ENCODE measurements at regions not wholly inside any gene's neighbourhood (a gene's known extent, or its start where the extent isn't known, plus 50 kb on each side); places are given as distances from the start of the nearest gene placed in this dataset.

- CTCF ChIA-PET, result no interaction called here
- H3K9me3 ChIP-seq (ENCODE audit: low read length), result no peaks in the 10 kb centered on the region
- DNase-seq (no peak), ATAC-seq (no peak)
- no peak overlapping the region for H2AFZ ChIP-seq (ENCODE audit: low read length)
- TF ChIP-seq EZH2phosphoT487 (IDR thresholded peaks at IDR 0.05; ENCODE audit: borderline replicate concordance, low read length) (no peak), CTCF (conservative IDR thresholded peaks at IDR 0.05; ENCODE audit: low read depth, low read length) (no peak), EZH2 (IDR thresholded peaks at IDR 0.05; ENCODE audit: low read length, unreplicated experiment) (no peak)
- H3K9ac ChIP-seq (ENCODE audit: low read length), result no peak overlapping the region
- H3K4me2 ChIP-seq (ENCODE audit: low read length), result no peak overlapping the region
- no peaks in the 10 kb centered on the region for H3K9me2 ChIP-seq (replicated peaks; ENCODE audit: low read length)
- no peaks in the 10 kb centered on the region for H3K27me3 ChIP-seq (ENCODE audit: low read length)
- H3K79me2 ChIP-seq (ENCODE audit: low read length), result no peaks in the 10 kb centered on the region
- H3K4me1 ChIP-seq (ENCODE audit: insufficient read depth, low read length), result no peaks in the 10 kb centered on the region
- no peaks in the 10 kb centered on the region for H4K20me1 ChIP-seq (ENCODE audit: low read length)
- H3K4me3 ChIP-seq (ENCODE audit: low read length), result no peak overlapping the region
- no TSS peak for BruUV-seq (replicated peaks)
- POLR2A ChIA-PET (ENCODE audit: unreplicated experiment), result no interaction called here
- H3K36me3 ChIP-seq (ENCODE audit: low read depth, low read length), result no peaks in the 10 kb centered on the region
- intact Hi-C loops (cut with micrococcal nuclease), result no loop called here
- no peaks in the 10 kb centered on the region for H3F3A ChIP-seq (ENCODE audit: low read length, unreplicated experiment)
- H3K27ac ChIP-seq (ENCODE audit: low read length), result no peak overlapping the region
Observed at GRCh38 chr5:52453176-52453575, 334.5 kb upstream of the ITGA1 start.

DNA sequence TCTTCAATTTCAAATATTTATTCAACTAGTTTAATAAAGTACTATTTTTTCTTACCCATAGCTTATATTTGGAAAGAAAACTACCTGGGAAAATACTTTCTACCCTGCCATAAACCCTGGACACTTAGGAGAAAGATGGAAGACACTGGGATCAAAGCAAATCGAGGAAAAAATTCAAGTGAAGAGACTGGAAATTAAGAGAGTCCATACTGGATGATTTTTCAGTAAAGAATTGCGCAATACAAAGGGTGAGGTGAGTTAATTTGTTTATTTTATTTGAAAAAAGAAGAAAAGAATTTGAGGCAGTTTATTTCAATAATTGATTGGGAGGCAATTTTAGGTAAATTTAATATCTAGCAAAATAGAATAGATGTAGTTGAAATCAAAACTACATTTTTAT lies 331.8 kb upstream of the ITGA1 start:
- H3K79me2 ChIP-seq (ENCODE audit: low read length), result no peaks in the 10 kb centered on the region
- POLR2A ChIA-PET (ENCODE audit: unreplicated experiment), result no interaction called here
- no peak overlapping the region for H3K27ac ChIP-seq (ENCODE audit: low read length)
- H4K20me1 ChIP-seq (ENCODE audit: low read length), result no peaks in the 10 kb centered on the region
- TF ChIP-seq CTCF (conservative IDR thresholded peaks at IDR 0.05; ENCODE audit: low read depth, low read length) (no peak), EZH2 (IDR thresholded peaks at IDR 0.05; ENCODE audit: low read length, unreplicated experiment) (no peak), EZH2phosphoT487 (IDR thresholded peaks at IDR 0.05; ENCODE audit: borderline replicate concordance, low read length) (no peak)
- no peak overlapping the region for H3K9ac ChIP-seq (ENCODE audit: low read length)
- H2AFZ ChIP-seq (ENCODE audit: low read length), result no peak overlapping the region
- no peak overlapping the region for H3K4me2 ChIP-seq (ENCODE audit: low read length)
- no peaks in the 10 kb centered on the region for H3F3A ChIP-seq (ENCODE audit: low read length, unreplicated experiment)
- BruUV-seq (replicated peaks), result no TSS peak
- no peaks in the 10 kb centered on the region for H3K9me2 ChIP-seq (replicated peaks; ENCODE audit: low read length)
- H3K36me3 ChIP-seq (ENCODE audit: low read depth, low read length), result no peaks in the 10 kb centered on the region
- intact Hi-C loops (cut with micrococcal nuclease), result no loop called here
- H3K27me3 ChIP-seq (ENCODE audit: low read length), result no peaks in the 10 kb centered on the region
- H3K4me1 ChIP-seq (ENCODE audit: insufficient read depth, low read length), result no peaks in the 10 kb centered on the region
- no peaks in the 10 kb centered on the region for H3K9me3 ChIP-seq (ENCODE audit: low read length)
- no peak for DNase-seq
- H3K4me3 ChIP-seq (ENCODE audit: low read length), result no peak overlapping the region
- CTCF ChIA-PET, result no interaction called here
- ATAC-seq, result no peak

GRCh38 chr5:52457810-52458209 lies 329.9 kb upstream of the ITGA1 start:
- no peak for TF ChIP-seq EZH2 (IDR thresholded peaks at IDR 0.05; ENCODE audit: low read length, unreplicated experiment)
- TF ChIP-seq EZH2phosphoT487 (IDR thresholded peaks at IDR 0.05; ENCODE audit: borderline replicate concordance, low read length), result no peak
- no peak for TF ChIP-seq CTCF (conservative IDR thresholded peaks at IDR 0.05; ENCODE audit: low read depth, low read length)

More at GRCh38 chr5:52457810-52458209, 329.9 kb upstream of the ITGA1 start:
- H3K9me3 ChIP-seq (ENCODE audit: low read length), result no peaks in the 10 kb centered on the region
- no peak overlapping the region for H3K9ac ChIP-seq (ENCODE audit: low read length)
- H3K9me2 ChIP-seq (replicated peaks; ENCODE audit: low read length), result no peaks in the 10 kb centered on the region
- H3F3A ChIP-seq (ENCODE audit: low read length, unreplicated experiment), result no peaks in the 10 kb centered on the region
- H3K4me2 ChIP-seq (ENCODE audit: low read length), result no peak overlapping the region
- H3K79me2 ChIP-seq (ENCODE audit: low read length), result no peaks in the 10 kb centered on the region
- no TSS peak for BruUV-seq (replicated peaks)
- no peak overlapping the region for H2AFZ ChIP-seq (ENCODE audit: low read length)
- no peaks in the 10 kb centered on the region for H3K36me3 ChIP-seq (ENCODE audit: low read depth, low read length)
- ChIA-PET CTCF (no interaction called here), POLR2A (ENCODE audit: unreplicated experiment) (no interaction called here)
- no peak for DNase-seq
- no peaks in the 10 kb centered on the region for H3K27me3 ChIP-seq (ENCODE audit: low read length)
- H4K20me1 ChIP-seq (ENCODE audit: low read length), result no peaks in the 10 kb centered on the region
- H3K4me3 ChIP-seq (ENCODE audit: low read length), result no peak overlapping the region
- H3K4me1 ChIP-seq (ENCODE audit: insufficient read depth, low read length), result no peaks in the 10 kb centered on the region
- no peak overlapping the region for H3K27ac ChIP-seq (ENCODE audit: low read length)
- intact Hi-C loops (cut with micrococcal nuclease), result no loop called here
- ATAC-seq, result no peak

All from PC-3 (cell line).